ENCODE measurements at regions not wholly inside any gene's neighbourhood (a gene's known extent, or its start where the extent isn't known, plus 50 kb on each side); places are given as distances from the start of the nearest gene placed in this dataset.

DNA sequence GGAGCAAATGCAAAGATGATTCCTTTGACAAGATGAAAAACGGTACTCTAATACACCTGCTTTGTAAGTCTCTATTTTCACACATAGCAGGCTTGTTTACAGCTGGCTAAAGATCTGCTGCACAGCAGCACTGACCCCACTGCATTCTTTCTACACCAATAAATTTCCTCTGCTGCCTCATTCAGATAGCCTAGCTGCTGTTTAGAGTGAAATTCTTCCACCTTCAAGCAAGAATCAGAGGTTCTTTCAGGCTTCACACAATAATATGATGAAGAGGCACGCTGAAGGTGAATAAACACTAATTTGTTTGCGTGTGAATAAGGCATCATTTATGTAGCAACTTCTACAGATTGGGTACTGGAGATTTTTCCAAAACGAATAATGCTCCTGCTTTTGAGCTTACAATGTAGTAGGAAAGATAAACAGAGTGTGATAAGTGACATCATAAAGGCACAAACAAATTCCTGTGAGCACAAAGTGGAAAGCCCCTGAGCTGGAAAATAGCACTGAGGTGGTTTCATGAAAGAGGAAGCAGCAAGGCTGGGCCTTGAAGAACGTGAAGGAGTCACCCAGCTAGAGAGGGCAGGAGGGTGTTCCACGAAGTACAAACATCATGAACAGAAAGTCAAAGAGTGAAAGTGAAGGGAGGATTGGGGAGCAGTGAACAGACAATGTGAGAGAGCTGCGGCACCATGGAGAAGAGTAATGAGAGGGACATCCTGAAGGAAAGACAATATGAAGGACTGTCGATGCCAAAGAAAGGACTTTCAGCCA is 543.4 kb downstream of the CD83 start:
- DNase-seq (ENCODE audit: low spot score) = no peak

DNA sequence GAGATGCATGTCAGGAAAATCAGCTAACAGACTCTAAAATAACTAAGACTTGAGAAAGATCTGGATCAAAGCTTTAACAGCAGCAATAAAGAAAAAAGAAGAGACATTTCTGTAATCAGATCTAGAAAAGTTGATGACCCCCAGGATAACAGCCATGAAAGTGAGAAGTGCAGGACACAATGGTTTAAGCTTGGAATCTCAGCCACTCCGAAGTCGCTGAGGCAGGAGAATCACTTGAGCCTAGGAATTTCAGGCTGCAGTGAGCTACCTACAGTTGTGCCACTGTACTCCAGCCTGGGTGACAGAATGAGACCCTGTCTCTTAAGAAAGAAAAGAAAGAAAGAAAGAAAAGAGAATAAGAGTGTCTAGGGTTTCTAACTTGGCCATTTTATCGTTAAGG is 544.1 kb downstream of the CD83 start:
- no peak for DNase-seq (ENCODE audit: low spot score)

DNA sequence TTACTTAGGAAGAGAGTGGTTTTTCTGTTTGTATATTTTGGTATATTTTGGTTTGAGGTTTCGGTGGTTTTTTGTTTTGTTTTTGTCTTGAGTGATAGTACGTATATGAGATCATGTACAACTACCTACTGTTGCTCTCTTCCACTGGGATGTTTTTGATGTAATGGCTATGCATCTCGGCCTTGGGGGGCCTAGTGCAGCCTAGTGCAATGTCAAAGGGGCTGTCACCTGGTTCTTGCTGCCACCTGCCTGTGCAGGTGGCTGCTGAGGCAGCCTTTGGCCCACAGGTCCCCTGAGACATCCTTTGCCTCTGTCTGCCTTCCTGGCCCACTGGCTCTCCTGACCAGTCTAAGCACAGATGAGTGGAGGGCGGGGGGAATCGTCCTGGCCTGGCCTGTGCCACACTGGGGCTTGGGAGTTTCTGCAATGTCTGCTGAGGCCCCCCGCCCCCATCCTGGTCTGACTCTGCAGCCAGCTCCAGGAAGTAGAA is 546.6 kb downstream of the CD83 start:
- DNase-seq (ENCODE audit: low spot score) = no peak

DNA sequence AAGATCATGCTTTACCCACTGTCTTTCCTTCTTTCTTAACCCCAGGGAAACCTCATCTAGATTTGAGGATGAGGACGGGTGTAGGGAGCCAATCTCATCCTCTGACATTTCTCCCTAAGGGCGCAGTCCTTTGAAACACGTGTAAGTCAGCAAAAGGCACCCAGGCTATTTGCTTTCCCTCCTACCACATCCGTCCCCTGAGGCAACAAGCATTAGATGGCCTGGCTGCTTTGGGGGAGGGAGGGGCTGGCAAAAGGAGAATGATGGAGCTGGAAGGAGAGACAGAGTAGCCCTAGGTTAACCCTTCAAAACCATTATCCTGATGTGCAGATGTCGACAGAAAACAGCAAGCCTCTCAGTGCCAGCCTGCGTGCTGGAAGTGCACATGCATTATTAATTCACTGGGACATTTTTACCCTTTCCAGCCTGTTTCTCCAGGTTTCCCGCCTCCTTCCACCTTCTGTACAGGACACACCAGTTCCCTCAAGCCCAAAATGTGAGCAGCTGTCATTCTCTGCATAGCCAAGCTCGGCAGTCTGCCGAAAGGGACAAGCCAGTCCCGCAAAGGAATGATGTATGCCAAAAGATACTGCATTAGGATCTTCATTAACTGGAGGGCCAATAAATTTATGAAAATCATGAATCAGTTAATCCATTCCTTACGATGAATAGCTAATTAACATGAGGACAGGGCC is 547.2 kb downstream of the CD83 start:
- DNase-seq (ENCODE audit: low spot score) = no peak

DNA sequence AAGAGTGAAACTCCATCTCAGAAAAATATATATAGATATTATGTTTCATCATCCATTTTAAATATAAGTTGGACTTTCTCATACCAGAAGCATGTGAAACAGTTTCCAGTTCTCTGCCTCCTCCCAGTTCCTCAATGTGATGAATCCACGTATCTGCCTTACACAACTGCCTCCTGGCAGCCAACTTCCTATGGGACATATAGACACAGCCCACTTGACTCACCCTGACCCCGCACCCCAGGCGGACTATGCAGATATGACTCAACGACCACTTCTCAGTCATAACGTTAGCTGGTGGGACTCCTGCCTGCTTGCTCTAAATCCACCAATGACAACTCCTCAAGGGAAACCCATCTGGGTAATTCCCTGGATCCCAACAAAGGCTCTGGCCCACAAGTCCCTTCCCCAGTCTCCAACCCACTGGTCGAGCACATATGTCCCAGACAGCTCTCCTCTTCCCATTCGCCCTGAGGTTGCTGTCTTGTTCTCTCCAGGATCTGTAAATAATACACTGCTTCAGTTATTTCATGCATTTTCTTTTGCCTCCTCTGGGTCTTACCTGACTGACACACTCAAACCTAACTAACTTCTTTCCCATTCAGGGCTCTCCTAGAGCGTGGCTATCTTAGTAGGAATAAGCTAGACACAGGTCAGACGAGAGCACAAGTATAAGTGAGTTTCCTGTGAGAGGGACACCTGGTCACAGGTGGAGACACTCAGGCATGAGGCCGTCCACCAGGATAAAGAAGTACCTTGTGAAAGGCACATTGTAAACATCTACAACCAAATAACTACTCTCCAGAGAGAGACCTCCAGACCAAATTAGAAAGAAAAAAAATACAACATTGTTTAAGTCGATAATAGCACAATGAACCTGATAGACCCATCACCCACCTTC is 548.5 kb downstream of the CD83 start:
- no peak for DNase-seq (ENCODE audit: low spot score)

DNA sequence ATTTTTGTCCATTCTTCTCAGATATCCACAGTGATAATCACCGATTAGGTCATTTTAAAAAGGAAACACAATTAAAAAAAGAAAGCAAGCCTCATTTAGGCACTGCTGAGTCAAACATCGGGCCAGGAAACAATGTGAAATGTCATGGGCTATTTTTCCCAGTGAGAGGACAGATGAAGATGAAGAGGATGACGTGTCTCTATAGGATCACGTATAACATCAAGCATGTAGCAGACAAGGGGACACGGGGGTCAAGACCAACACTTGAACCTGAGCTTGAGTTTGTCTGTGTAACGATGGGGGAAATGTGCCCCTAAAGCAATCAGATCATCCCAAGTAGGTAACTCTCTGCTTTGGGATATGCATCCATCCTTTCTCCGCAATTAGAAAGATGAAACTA is 553.2 kb downstream of the CD83 start:
- no peak for DNase-seq (ENCODE audit: low spot score)

DNA sequence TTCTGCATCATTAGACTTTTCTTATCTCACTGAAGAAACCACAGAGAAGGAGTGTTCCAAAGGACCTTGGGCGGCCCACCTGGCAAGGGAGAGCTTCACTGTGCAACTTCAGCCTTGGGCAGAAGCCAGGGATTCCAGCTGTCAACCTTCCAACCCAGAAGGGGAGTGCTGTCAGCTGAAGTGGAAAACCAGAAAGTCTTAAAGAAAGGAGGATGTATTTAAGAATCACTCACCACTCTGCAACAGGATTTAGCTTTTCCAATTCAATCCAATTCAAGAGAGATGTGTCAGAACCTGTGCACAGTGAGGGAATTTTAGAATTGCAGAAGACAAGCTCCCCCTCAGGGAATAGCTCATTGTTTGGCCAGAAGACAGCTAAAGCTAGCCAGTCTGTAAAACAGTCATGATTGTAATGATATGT is 553.7 kb downstream of the CD83 start:
- DNase-seq (ENCODE audit: low spot score) = no peak

DNA sequence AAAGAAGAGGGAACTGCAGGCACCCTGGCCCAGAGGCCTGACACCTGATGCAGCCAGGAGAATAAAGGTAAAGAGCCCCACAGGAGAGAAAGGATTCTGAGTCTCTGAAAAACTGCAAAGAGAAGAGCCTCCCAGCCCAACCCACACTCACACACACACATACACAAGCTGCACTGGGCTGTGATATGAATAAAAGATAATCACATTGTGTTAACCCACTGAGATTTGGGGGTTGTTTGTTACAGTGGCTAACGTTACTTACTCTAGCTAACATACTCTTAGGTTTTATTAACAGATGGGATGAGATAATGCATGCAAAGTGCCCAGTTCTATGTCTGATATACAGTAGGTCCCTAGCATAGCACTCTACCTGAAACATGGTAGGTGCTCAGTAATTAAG is 554.4 kb downstream of the CD83 start:
- DNase-seq (ENCODE audit: low spot score) = no peak

DNA sequence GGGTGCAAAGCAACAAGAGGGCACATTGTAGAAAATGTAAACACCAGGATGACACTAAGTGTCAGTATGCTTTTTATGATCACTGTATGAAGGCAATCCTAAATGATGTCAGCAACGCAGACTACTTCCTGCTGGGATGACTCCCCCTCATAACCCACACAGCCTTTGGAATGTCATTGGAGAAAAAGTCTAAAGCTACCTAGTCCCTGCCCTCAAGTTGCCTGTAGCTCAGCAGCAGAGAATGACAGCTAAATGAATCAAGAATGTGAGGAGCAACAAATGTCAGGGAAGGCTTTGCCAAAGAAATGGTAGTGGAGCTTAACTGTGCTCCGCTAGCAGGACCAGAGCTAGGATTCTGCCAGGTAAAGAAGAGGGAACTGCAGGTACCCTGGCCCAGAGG is 555.6 kb downstream of the CD83 start:
- no peak for DNase-seq (ENCODE audit: low spot score)

DNA sequence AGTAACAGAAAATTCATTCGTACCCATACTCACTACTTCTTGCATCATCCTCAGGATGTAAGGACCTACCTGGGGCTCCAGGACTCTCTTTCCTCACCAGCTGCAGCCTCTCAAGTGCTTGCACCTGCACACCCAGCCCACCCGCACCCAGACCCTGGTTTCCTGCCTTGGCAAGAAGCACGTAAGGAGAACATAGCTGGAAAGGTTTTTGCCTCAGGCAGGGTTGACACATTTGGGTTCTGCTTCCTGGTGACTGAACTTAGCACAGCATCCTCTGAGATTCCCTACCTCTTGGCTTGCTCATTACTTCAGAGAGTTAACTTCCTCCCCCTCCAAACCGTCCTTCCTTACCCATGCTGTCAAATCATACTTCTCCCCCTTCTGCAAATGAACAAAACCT is 556.9 kb downstream of the CD83 start:
- DNase-seq (ENCODE audit: low spot score) = no peak

DNA sequence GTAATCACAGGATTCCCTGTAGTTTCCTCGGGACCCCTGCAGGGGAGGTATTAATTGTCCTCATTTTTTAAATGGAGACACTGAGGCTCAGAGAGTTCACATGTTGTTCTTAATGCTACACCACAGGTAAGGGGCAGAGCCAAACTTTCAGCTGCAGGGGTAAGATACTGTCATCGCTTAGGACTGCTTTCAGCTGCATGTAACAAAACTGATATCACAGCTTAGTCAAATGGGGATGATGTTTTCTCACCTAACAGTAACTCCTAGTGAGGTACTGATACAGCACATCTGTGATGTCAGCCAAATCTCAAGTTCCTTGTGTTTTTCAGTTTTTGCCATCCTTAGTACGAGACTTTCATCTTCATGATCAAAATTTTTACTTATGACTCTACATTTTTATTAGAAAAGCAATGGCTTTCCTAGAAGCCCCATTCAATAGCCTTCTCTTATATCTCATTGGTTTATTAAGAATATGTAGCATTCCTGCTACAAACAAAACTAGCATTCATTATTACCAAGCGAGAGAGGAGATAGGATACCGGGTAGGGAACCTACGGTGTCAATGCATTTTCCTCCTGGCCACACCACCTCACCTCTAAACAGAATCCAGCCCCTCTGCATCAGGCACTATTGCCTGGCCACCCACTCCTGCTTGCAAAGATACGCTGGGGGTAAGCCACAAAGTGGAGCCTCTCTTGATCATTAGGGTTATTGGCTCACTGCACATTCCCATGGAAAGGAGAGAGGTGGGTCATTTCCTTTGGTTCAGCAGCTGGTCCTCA is 557.5 kb downstream of the CD83 start:
- DNase-seq (ENCODE audit: low spot score) = no peak

DNA sequence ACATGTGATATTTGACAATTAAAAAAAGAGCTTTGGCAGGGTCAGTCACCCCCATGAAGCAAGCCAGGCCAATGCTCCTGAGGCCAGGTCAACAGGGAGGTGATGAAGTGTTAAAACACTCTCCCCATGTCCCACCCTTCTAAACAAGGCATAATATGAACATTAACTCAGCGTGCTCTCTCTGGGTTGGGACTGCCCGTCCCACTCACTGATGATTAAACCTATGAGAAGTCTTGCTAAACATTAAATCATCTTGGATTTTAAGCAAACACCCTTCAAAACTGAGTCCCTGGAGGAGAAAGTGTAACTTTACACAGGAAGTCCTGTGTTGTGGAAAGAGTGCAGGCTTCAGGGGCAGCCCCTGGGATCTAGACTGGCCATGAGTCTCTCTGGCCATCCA is 558.5 kb downstream of the CD83 start:
- DNase-seq (ENCODE audit: low spot score) = no peak

DNA sequence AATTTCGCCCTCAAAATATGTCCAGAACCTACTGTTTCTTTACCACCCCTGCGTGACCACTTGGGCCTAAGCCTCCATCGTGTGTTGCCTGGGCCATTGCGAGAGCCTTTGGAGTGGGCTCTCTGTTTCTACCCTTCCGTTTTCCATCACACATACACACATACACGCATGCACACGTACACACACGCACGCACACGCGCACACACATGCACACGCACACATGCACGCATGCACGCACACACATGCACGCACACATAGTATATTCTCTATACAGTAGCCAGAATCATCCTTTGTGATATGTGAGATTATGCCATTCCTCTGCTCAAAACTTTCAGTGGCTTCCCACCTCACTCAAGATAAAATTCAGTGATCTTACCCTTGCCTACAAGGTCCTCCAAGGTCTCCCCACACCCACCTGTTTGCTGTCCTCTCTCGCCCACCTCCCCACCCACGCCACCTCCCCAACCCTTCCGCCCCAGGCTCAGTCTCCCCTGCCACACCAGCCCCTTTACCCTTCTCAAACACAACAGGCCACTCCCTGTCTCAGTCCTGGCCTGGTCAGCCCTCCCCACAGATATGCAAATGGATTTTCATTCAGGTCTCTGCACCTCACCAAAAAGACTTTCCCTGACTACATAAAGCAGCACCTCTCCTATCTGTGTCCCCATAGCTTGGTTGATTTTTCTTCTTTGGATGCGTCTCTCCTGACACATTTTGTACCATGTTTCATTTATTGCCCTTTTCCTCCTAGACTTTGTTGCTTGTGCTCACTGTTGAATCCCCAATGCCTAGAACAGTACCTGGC is 559.6 kb downstream of the CD83 start:
- DNase-seq (ENCODE audit: low spot score) = no peak

DNA sequence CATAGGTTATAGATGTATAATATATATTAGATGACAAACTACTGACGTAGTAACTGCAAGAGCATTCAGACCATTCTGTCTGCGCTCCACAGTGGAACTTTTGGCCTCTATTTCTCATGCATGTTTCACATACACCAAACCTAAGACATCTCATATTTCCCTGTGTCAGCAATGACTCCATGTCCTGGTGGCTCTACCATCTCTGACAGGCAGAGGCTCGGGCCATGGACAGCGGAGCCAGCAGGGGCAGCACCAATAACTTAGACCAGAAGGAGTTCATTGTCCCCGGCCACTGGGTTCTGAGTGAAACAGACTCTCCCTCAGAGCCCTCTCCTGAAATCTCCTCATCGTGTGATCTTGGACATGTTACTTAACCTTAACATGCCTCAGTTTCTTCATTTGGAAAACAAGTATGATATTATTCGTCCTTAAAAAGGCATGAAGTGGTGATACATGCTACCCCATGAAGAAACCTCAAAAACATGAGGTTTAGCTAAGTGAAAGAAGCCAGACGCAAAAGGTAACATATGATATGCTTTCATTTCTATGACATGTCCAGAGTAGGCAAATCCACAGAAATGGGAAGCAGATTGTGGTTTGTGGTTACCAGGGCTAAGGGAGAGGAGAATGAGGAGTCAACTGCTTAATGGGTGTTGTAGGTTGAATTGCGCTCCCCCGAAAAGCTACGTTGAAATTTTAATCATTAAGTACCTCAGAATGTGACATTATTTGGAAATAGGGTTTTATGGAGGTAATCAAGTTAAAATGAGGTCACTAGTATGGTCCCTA is 564.0 kb upstream of the JARID2 start:
- no peak for DNase-seq (ENCODE audit: low spot score)

DNA sequence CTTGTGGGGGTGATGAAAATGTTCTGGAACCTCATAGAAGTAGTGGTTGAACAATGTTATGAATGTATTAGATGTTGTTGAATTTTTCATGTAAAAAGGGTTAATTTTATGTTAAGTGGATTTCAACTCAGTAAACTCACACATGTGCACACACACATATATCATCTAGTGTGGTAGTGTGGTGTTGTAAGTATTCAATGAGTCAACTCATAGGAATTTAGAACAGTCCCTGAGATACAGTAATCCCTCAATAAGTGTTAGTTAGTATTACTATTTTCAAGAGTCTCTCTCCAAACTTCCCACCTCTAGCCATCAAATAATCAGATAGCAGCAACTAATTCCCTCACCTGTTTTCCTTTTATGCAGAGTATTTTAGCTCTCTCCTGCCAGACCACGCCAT is 563.1 kb upstream of the JARID2 start:
- no peak for DNase-seq (ENCODE audit: low spot score)

DNA sequence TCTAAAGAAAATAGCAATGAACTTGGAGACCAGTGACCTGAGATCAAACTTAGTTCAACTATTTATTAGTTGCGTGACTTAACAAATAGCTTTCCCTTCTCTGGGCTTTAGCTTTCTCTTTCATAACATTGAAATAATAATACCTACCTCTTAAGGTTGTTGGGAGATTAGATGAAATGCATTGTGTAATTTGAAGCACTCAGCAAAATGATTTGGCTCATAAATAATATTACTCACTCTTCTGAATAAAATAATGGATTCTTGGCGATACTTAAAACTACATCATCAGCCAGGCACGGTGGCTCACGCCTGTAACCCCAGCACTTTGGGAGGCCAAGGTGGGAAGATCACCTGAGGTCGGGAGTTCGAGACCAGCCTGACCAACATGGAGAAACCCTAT is 556.2 kb upstream of the JARID2 start:
- DNase-seq (ENCODE audit: low spot score) = no peak

DNA sequence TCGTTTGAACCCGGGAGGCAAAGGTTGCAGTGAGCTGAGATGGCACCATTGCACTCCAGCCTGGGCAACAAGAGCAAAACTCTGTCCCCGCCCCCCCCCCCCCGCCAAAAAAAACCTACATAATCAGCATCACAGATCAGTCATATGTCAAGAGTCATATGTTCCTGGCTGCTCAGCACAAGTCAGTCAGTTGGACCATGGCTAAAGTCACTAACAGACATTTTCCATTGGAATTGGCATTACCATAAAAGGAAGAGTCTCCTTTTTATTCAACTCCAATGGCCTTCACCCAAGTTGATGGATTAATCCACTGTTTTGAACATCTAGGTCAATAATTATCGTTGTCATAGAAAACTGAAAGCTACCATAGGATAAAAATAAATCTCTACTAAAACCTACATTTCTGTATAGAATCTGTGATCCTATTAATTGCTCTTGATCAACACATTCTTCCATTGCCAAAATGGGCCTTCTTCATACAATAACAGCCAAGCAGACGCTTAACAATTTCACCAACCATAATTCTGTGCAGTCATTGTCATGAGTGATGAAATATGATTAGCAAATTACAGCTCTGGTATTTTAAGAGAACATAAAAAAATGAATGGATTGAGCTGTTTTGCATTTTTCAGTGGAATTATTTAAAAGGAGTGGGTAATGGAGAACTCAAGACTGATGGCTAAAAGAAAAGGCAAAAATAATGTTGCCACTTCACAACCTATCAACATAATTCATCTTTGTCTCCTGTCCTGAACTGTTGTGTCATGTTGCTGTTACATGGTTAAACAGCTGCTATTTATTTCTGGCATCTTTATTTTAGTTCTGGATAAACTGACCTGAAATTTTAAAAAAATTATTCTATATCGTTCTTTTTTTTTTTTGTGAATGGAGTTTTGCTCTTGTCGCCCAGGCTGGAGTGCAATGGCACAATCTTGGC is 555.5 kb upstream of the JARID2 start:
- no peak for DNase-seq (ENCODE audit: low spot score)

DNA sequence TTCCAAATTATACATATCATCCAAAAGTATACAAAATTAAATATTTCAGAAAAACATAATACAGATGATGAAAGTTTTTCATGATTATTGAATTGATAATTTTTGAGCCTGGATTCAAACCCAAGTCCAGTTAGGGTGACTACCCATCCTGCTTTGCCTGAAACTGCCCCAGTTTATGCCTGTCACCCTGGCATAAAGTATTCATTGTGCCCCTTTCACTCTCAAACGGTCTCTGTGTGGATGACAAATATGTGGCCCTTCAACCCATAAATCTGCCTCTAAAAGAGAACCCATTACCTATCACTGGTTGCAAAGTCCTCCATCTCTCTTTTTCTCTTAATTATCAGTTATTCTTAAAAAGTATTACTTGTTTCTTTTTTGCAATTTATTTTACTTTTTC is 553.7 kb upstream of the JARID2 start:
- no peak for DNase-seq (ENCODE audit: low spot score)

Data from LoVo (cell line).